ENCODE measurements at regions not wholly inside any gene's neighbourhood (a gene's known extent, or its start where the extent isn't known, plus 50 kb on each side); places are given as distances from the start of the nearest gene placed in this dataset.

- Mint-ChIP-seq H3K9me3 (no peaks in the 10 kb centered on the region), H3K4me3 (no peak overlapping the region), H3K36me3 (ENCODE audit: low read depth) (no peaks in the 10 kb centered on the region), H3K27me3 (ENCODE audit: low read depth) (no peaks in the 10 kb centered on the region), H3K4me1 (peaks cover 7% of the 10 kb centered on the region), H3K27ac (ENCODE audit: unreplicated experiment) (no peak overlapping the region)
- no peak for DNase-seq (ENCODE audit: low read depth, low spot score)
- TF ChIP-seq CTCF (conservative IDR thresholded peaks at IDR 0.05) = peak; percentile 80
Measured at GRCh38 chr11:11036848-11037732, 179.2 kb upstream of the ZBED5 start.

- peaks cover 7% of the 10 kb centered on the region for H3K4me1 Mint-ChIP-seq
- DNase-seq (ENCODE audit: low read depth, low spot score) = no peak
- no peak overlapping the region for H3K4me3 Mint-ChIP-seq
Measured at GRCh38 chr11:11036185-11036847, 178.5 kb upstream of the ZBED5 start.

GRCh38 chr11:11035331-11035730 lies 177.5 kb upstream of the ZBED5 start:
- no peaks in the 10 kb centered on the region for H3K27me3 Mint-ChIP-seq (ENCODE audit: low read depth)
- H3K4me3 Mint-ChIP-seq = no peak overlapping the region
- H3K36me3 Mint-ChIP-seq (ENCODE audit: low read depth) = no peaks in the 10 kb centered on the region
- peaks cover 7% of the 10 kb centered on the region for H3K4me1 Mint-ChIP-seq
- DNase-seq (ENCODE audit: low read depth, low spot score) = no peak
- H3K9me3 Mint-ChIP-seq = no peaks in the 10 kb centered on the region
- no peak for TF ChIP-seq CTCF (conservative IDR thresholded peaks at IDR 0.05)
- no peak overlapping the region for H3K27ac Mint-ChIP-seq (ENCODE audit: unreplicated experiment)

More at GRCh38 chr11:11036185-11036847, 178.5 kb upstream of the ZBED5 start:
- H3K27ac Mint-ChIP-seq (ENCODE audit: unreplicated experiment) = no peak overlapping the region
- H3K36me3 Mint-ChIP-seq (ENCODE audit: low read depth) = no peaks in the 10 kb centered on the region
- H3K9me3 Mint-ChIP-seq = no peaks in the 10 kb centered on the region
- H3K27me3 Mint-ChIP-seq (ENCODE audit: low read depth) = no peaks in the 10 kb centered on the region
- TF ChIP-seq CTCF (conservative IDR thresholded peaks at IDR 0.05) = no peak

GRCh38 chr11:11034476-11034875 lies 176.6 kb upstream of the ZBED5 start:
- H3K4me1 Mint-ChIP-seq = peaks cover 7% of the 10 kb centered on the region
- no peak overlapping the region for H3K27ac Mint-ChIP-seq (ENCODE audit: unreplicated experiment)
- TF ChIP-seq CTCF (conservative IDR thresholded peaks at IDR 0.05) = no peak
- H3K4me3 Mint-ChIP-seq = no peak overlapping the region
- no peaks in the 10 kb centered on the region for H3K27me3 Mint-ChIP-seq (ENCODE audit: low read depth)
- no peaks in the 10 kb centered on the region for H3K36me3 Mint-ChIP-seq (ENCODE audit: low read depth)
- DNase-seq (ENCODE audit: low read depth, low spot score) = no peak
- no peaks in the 10 kb centered on the region for H3K9me3 Mint-ChIP-seq

- Mint-ChIP-seq H3K9me3 (no peaks in the 10 kb centered on the region), H3K4me3 (no peak overlapping the region)
Measured at GRCh38 chr11:11032066-11032465, 174.2 kb upstream of the ZBED5 start.

More at GRCh38 chr11:11032066-11032465, 174.2 kb upstream of the ZBED5 start:
- TF ChIP-seq CTCF (conservative IDR thresholded peaks at IDR 0.05) = no peak
- no peak for DNase-seq (ENCODE audit: low read depth, low spot score)
- no peaks in the 10 kb centered on the region for H3K27me3 Mint-ChIP-seq (ENCODE audit: low read depth)
- no peaks in the 10 kb centered on the region for H3K36me3 Mint-ChIP-seq (ENCODE audit: low read depth)
- no peak overlapping the region for H3K27ac Mint-ChIP-seq (ENCODE audit: unreplicated experiment)
- H3K4me1 Mint-ChIP-seq = no peaks in the 10 kb centered on the region
